Osteocyte (in vitro differentiated cells): ENCODE measurements at regions not wholly inside any gene's neighbourhood (a gene's known extent, or its start where the extent isn't known, plus 50 kb on each side); places are given as distances from the start of the nearest gene placed in this dataset.

Experiments
- DNase-seq: peaks from one replicate; pipeline ENCODE4 v3.0.0; 2021; ENCODE audit warnings: mixed read lengths; ENCODE audit not compliant: unreplicated experiment; ENCODE audit errors: extremely low spot score
- H3K27ac Mint-ChIP-seq: one replicate; pipeline ENCODE4 v1.8.0; 2021; ENCODE audit warnings: mild to moderate bottlenecking, mixed read lengths; ENCODE audit not compliant: unreplicated experiment
- H3K27me3 Mint-ChIP-seq: one replicate; pipeline ENCODE4 v1.8.0; 2021; ENCODE audit warnings: mixed read lengths; ENCODE audit not compliant: unreplicated experiment
- H3K36me3 Mint-ChIP-seq: one replicate; pipeline ENCODE4 v1.8.0; 2021; ENCODE audit warnings: mixed read lengths; ENCODE audit not compliant: unreplicated experiment
- H3K4me1 Mint-ChIP-seq: one replicate; pipeline ENCODE4 v1.8.0; 2021; ENCODE audit warnings: mixed read lengths; ENCODE audit not compliant: unreplicated experiment
- H3K4me3 Mint-ChIP-seq: one replicate; pipeline ENCODE4 v1.8.0; 2021; ENCODE audit warnings: mild to moderate bottlenecking, moderate library complexity, mixed read lengths; ENCODE audit not compliant: unreplicated experiment
- H3K9me3 Mint-ChIP-seq: one replicate; pipeline ENCODE4 v1.8.0; 2021; ENCODE audit warnings: mixed read lengths; ENCODE audit not compliant: unreplicated experiment
- TF ChIP-seq, protein P1 (sequence below): fragments of 200-600 bp; sonication (generic); IDR thresholded peaks from 2 replicates; pipeline ENCODE4 v1.5.0; 2021; ENCODE audit warnings: antibody characterized with exemption, mild to moderate bottlenecking, moderate library complexity

DNA sequence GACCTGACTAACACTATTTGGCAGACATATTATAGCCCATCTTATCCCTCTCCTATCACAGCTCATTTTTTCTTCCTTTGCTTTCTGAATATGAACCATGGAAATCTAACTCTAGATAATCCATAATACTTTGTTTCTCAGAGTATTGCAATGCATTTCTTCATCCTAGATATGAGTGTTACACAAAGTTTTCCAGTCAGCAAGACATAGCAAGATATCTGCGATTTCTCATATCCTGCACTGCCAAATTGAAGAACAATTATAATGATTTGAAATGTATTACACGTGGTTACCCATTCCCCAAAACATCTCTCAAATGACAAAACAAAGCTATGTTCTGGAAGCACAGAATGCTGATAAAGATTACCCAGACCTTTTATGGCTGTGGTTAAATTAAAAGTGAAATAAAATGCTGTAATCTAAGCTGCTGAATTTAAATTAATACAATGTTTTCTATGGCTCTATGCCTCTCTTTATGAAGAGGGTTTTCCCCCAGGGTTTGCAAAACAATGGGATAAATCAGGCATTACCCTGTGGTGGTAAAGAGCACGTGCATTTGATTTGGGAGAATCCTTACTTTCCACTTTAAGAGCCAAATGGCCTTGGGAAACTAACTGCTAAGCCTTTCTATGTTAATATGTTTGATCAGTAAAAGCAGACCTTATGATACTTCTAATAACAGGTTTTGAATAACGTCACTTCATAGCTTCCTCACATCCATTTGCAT, 1291.0 kb upstream of the CNTN5 start:
- Mint-ChIP-seq H3K27ac (no peak overlapping the region), H3K4me1 (peaks cover 19% of the 10 kb centered on the region), H3K36me3 (peaks cover 3% of the 10 kb centered on the region), H3K27me3 (peaks cover 2% of the 10 kb centered on the region), H3K9me3 (peaks cover 5% of the 10 kb centered on the region), H3K4me3 (no peak overlapping the region)
- no peak for DNase-seq
- TF ChIP-seq, protein P1, sequence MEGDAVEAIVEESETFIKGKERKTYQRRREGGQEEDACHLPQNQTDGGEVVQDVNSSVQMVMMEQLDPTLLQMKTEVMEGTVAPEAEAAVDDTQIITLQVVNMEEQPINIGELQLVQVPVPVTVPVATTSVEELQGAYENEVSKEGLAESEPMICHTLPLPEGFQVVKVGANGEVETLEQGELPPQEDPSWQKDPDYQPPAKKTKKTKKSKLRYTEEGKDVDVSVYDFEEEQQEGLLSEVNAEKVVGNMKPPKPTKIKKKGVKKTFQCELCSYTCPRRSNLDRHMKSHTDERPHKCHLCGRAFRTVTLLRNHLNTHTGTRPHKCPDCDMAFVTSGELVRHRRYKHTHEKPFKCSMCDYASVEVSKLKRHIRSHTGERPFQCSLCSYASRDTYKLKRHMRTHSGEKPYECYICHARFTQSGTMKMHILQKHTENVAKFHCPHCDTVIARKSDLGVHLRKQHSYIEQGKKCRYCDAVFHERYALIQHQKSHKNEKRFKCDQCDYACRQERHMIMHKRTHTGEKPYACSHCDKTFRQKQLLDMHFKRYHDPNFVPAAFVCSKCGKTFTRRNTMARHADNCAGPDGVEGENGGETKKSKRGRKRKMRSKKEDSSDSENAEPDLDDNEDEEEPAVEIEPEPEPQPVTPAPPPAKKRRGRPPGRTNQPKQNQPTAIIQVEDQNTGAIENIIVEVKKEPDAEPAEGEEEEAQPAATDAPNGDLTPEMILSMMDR: no peak

DNA sequence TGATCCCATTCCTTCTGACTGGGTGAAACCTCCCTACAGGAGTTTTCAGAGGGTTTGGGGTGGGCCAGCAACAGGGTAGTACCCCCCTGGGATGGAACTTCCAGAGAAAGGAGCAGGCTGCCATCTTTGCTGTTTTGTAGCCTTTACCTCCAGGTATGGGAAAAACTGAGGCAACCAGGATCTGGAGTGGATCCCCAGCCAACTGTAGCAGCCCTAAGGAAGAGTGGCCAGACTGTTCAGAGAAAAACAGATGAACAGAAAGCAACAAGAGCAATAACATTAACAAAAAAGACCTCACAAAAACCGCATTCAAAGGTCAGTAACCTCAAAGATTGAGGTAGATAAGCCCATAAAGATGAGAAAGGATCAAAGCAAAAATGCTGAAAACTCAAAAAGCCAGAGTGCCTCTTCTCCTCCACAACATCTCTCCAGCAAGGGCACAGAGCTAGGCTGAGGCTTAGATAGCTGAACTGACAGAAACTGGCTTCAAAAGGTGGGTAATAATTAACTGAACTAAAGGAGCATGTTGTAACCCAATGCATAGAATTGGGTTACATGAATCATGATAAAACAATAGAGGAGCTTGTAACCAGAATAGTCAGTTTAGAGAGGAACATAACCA, 1288.6 kb upstream of the CNTN5 start:
- no peak for DNase-seq
- Mint-ChIP-seq H3K4me3 (no peak overlapping the region), H3K27ac (peak overlapping the region; percentile 2), H3K36me3 (peaks cover 3% of the 10 kb centered on the region), H3K4me1 (peaks cover 19% of the 10 kb centered on the region), H3K27me3 (no peaks in the 10 kb centered on the region), H3K9me3 (peaks cover 5% of the 10 kb centered on the region)
- TF ChIP-seq, protein P1: no peak

DNA sequence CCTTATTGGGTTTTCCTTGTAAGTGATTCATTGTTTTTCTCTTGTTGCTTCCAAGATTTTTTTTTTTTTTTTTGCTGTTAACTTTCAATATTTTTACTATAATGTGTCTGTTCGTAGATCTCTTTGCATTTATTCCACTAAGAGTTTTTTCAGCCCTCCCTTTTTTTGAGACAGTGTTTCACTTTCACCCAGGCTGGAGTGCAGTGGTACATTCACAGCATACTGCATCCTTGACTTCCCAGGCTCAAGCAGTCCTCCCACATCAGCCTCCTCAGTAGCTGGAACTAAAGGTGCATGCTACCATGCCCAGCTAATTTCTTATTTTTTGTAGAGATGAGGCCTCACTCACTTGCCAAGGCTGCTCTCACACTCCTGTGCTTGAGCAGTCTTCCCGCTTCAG, 1282.0 kb upstream of the CNTN5 start:
- H3K9me3 Mint-ChIP-seq: no peaks in the 10 kb centered on the region

DNA sequence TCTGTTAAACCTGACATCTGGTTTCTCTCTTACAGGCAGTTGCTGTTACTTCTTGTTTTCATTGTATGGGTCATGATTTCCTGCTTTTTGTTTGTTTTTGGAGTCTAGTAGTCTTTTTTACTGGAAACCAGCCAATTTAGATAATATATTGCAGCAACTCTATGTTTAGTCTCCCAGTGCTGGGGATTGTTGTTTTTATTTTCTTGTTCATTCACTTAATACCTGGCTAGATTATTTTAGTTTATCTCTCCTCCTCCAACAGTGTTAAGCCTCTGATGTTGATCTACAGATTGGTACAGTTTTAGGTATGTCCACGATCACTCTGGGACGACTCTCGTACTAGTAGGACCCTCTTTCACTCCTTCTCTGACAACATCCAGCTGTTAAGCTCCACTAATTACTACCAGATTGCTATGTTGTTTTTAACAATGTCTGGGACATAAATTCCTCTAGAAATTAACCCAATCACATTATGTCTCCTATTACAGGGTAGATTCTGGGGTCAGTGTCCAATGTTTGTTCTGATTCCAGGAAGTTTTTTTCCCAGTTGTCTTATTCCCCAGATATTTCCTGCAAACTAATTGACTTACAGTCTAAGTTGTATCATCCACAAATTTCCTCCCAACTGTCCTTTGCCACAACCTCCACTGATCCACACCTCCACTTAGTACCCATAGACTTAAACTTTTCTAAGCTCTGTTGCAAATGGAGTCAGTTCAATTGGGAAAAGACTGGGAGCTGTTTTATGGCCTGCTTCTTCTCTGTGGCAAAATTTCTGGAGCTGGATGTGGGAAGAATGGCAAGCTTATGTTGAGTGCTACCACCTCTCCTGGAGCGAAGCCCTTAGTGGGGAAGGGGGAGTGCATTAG, 1280.6 kb upstream of the CNTN5 start:
- Mint-ChIP-seq H3K36me3 (no peaks in the 10 kb centered on the region), H3K27ac (peak overlapping the region; percentile 87), H3K4me3 (peak overlapping the region; percentile 7), H3K9me3 (no peaks in the 10 kb centered on the region), H3K4me1 (peaks cover 37% of the 10 kb centered on the region), H3K27me3 (no peaks in the 10 kb centered on the region)
- TF ChIP-seq, protein P1: no peak
- no peak for DNase-seq

More for the DNA sequence above, 1282.0 kb upstream of the CNTN5 start:
- TF ChIP-seq, protein P1: no peak
- peak overlapping the region; percentile 87 for H3K27ac Mint-ChIP-seq
- no peak for DNase-seq
- H3K27me3 Mint-ChIP-seq: no peaks in the 10 kb centered on the region
- H3K4me3 Mint-ChIP-seq: no peak overlapping the region
- no peaks in the 10 kb centered on the region for H3K36me3 Mint-ChIP-seq
- H3K4me1 Mint-ChIP-seq: peaks cover 37% of the 10 kb centered on the region

DNA sequence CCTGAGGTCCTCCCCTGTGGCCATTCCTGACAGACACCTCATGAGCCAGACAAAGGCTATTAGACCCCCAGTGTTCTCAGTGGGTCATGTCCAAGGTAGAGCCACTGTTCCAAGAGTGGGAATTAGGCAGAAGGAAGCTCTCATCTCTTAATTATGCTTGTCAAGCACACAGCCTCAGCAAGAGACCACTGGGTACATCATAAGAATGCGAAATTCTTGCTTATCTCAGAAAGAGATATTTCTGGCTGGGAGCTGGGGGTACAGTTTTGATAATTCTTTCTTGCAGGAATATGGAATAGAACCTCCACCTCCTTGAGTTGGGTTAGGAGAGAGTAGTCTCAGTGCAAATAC, 1280.0 kb upstream of the CNTN5 start:
- H3K27ac Mint-ChIP-seq: peak overlapping the region; percentile 87

More for the DNA sequence above, 1280.0 kb upstream of the CNTN5 start:
- no peaks in the 10 kb centered on the region for H3K9me3 Mint-ChIP-seq
- TF ChIP-seq, protein P1: no peak
- H3K4me3 Mint-ChIP-seq: no peak overlapping the region
- no peak for DNase-seq
- peaks cover 37% of the 10 kb centered on the region for H3K4me1 Mint-ChIP-seq
- no peaks in the 10 kb centered on the region for H3K27me3 Mint-ChIP-seq
- H3K36me3 Mint-ChIP-seq: no peaks in the 10 kb centered on the region
